Endothelial cell of umbilical vein (primary cell): ENCODE measurements at regions not wholly inside any gene's neighbourhood (a gene's known extent, or its start where the extent isn't known, plus 50 kb on each side); places are given as distances from the start of the nearest gene placed in this dataset.

ENCODE experiments used
- BruUV-seq: library from RNA; stranded (reverse); fragments of 400-500 nt; replicated peaks from 2 replicates; lab custom pipeline; 2021; lab: Mats Ljungman, UMichigan
- CTCF ChIA-PET: fragments of 300-600, 350-600 bp; sonication (Branson Sonifier 250); formaldehyde crosslinking; loops from one replicate; lab custom pipeline; 2021; ENCODE audit warnings: antibody characterized with exemption, inconsistent platforms; lab: Charles Lee
- POLR2A ChIA-PET: fragments of 300-600, 350-600 bp; sonication (Branson Sonifier 250); formaldehyde crosslinking; loops from one replicate; lab custom pipeline; 2021; ENCODE audit warnings: antibody characterized with exemption, inconsistent platforms; lab: Charles Lee
- DNase-seq: peaks from one replicate; pipeline ENCODE4 v3.0.0-alpha.2; 2011; ENCODE audit warnings: low read depth, low spot score
- FAIRE-seq: peaks from 2 replicates; lab custom pipeline; 2011; peaks lifted over from hg19 to GRCh38; lab: Jason Lieb, UNC
- H2AFZ ChIP-seq: 2 replicates; pipeline ENCODE4 v1.6.0; 2012; ENCODE audit warnings: low read depth, low read length, control low read depth, inconsistent platforms
- H3K27ac ChIP-seq: 2 replicates; pipeline ENCODE4 v1.5.1; 2011; ENCODE audit warnings: low read depth, mild to moderate bottlenecking, control low read depth, low read length, moderate library complexity; ENCODE audit not compliant: insufficient read depth
- H3K27me3 ChIP-seq, 2 experiments: 2 replicates each; pipeline versions ENCODE4 v1.6.0 to v1.6.1; 2011; ENCODE audit warnings: low read length in 2 of 2, mixed read lengths in 1 of 2; ENCODE audit not compliant: control insufficient read depth in 2 of 2, insufficient read depth in 2 of 2
- H3K36me3 ChIP-seq, 2 experiments: 2 replicates in 1 of 2; 3 replicates in 1 of 2; pipeline ENCODE4 v1.5.1; 2011; ENCODE audit warnings: low read length in 2 of 2, mild to moderate bottlenecking in 1 of 2, moderate library complexity in 1 of 2; ENCODE audit not compliant: control insufficient read depth in 2 of 2, insufficient read depth in 2 of 2; ENCODE audit errors: extremely low read depth in 1 of 2
- H3K4me1 ChIP-seq: 3 replicates; pipeline ENCODE4 v1.5.1; 2011; ENCODE audit warnings: mild to moderate bottlenecking, low read length; ENCODE audit not compliant: control insufficient read depth, insufficient read depth; ENCODE audit errors: extremely low read depth
- H3K4me2 ChIP-seq: 2 replicates; pipeline ENCODE4 v1.6.1; 2011; ENCODE audit warnings: low read length, control low read depth, mixed read lengths; ENCODE audit not compliant: insufficient read depth
- H3K4me3 ChIP-seq, 3 experiments: fragments of 200-600 bp in 1 of 3; sonication (generic), shearing (Covaris generic) in 1 of 3; replicated peaks in 1 of 3; 2 replicates each; pipeline ENCODE4 v1.5.1; 2011 to 2016; ENCODE audit warnings: control low read depth in 3 of 3, low read length in 3 of 3, mild to moderate bottlenecking in 2 of 3, inconsistent platforms in 1 of 3, low read depth in 1 of 3, moderate library complexity in 1 of 3; ENCODE audit not compliant: insufficient read depth in 1 of 3
- H3K79me2 ChIP-seq: 2 replicates; pipeline ENCODE4 v1.6.0; 2012; ENCODE audit warnings: low read length, inconsistent platforms; ENCODE audit not compliant: control insufficient read depth, insufficient read depth
- H3K9ac ChIP-seq: replicated peaks from 2 replicates; pipeline ENCODE3; 2011; ENCODE audit warnings: low read length, control low read depth; ENCODE audit not compliant: insufficient read depth; ENCODE audit errors: extremely low read depth
- H3K9me1 ChIP-seq: replicated peaks from 3 replicates; pipeline ENCODE4 v1.6.0; 2011; ENCODE audit warnings: mild to moderate bottlenecking, low read length; ENCODE audit not compliant: control insufficient read depth, insufficient read depth; ENCODE audit errors: extremely low read depth
- H3K9me3 ChIP-seq: replicated peaks from 2 replicates; pipeline ENCODE4 v1.5.1; 2012; ENCODE audit warnings: low read length, inconsistent platforms; ENCODE audit not compliant: control insufficient read depth, insufficient read depth
- H4K20me1 ChIP-seq: replicated peaks from 2 replicates; pipeline ENCODE3; 2011; ENCODE audit warnings: mild to moderate bottlenecking, low read length; ENCODE audit not compliant: control insufficient read depth, insufficient read depth; ENCODE audit errors: extremely low read depth
- EZH2 ChIP-seq: IDR thresholded peaks from 2 replicates; pipeline ENCODE4 v1.6.1; 2012; ENCODE audit warnings: borderline replicate concordance, low read depth, mild to moderate bottlenecking, moderate library complexity, low read length, inconsistent platforms; ENCODE audit not compliant: severe bottlenecking
- FOS ChIP-seq: IDR thresholded peaks from 2 replicates; pipeline ENCODE4 v1.6.1; 2011; ENCODE audit warnings: mild to moderate bottlenecking, low read length, moderate library complexity, borderline replicate concordance; ENCODE audit not compliant: insufficient read depth
- GATA2 ChIP-seq: IDR thresholded peaks from 2 replicates; pipeline ENCODE4 v1.7.0; 2011; ENCODE audit warnings: low read depth, mild to moderate bottlenecking, moderate library complexity, mixed read lengths, low read length; ENCODE audit not compliant: insufficient read length, insufficient read depth
- JUN ChIP-seq: IDR thresholded peaks from 2 replicates; pipeline ENCODE4 v1.6.1; 2011; ENCODE audit warnings: borderline replicate concordance, low read depth; ENCODE audit not compliant: insufficient read length, insufficient read depth
- MAX ChIP-seq: IDR thresholded peaks from 2 replicates; pipeline ENCODE4 v1.6.1; 2011; ENCODE audit not compliant: insufficient read depth, insufficient read length
- MYC ChIP-seq: IDR thresholded peaks from one replicate; pipeline ENCODE4 v1.6.1; 2011; ENCODE audit warnings: mild to moderate bottlenecking, low read depth, low read length
- POLR2A ChIP-seq: IDR thresholded peaks from 2 replicates; pipeline ENCODE4 v1.6.1; 2012; ENCODE audit warnings: low read depth, mild to moderate bottlenecking, control low read depth, low read length
- POLR2AphosphoS5 ChIP-seq: IDR thresholded peaks from 2 replicates; pipeline ENCODE4 v1.6.1; 2012; ENCODE audit warnings: low read depth, mild to moderate bottlenecking, control low read depth, low read length, moderate library complexity; ENCODE audit not compliant: insufficient read depth
- dilution Hi-C: fragments of 300-500 bp; cut with MboI; formaldehyde crosslinking; loops from one replicate; pipeline ENCODE4 v1.15.0; 2019; ENCODE audit warnings: low sequenced_read_pairs; ENCODE audit not compliant: extremely low pct_ligation_motif_present
- intact Hi-C: fragments of 100-400 bp; cut with micrococcal nuclease; formaldehyde crosslinking; loops from one replicate; pipeline ENCODE4 v1.10.0; 2022
- TF ChIP-seq, protein P1 (sequence below), 2 donors: IDR thresholded peaks; 1 replicate in 1 of 2; 2 replicates in 1 of 2; pipeline ENCODE4 v1.5.1; 2011; ENCODE audit warnings: low read length in 2 of 2, mild to moderate bottlenecking in 2 of 2, moderate library complexity in 2 of 2, control low read depth in 1 of 2, inconsistent platforms in 1 of 2, low read depth in 1 of 2; ENCODE audit not compliant: insufficient read depth in 1 of 2; ENCODE audit errors: extremely low read depth in 1 of 2

GRCh38 chr13:90623318-90624011, 724.0 kb upstream of the MIR17HG start:
- intact Hi-C loops: no loop called here
- dilution Hi-C loops: no loop called here
- POLR2A ChIA-PET: no interaction called here

More at GRCh38 chr13:90623318-90624011, 724.0 kb upstream of the MIR17HG start:
- Histone ChIP-seq H3K36me3 (no peaks in the 10 kb centered on the region), H3K4me2 (no peak overlapping the region), H3K27ac (no peak overlapping the region), H4K20me1 (no peaks in the 10 kb centered on the region), H3K9me1 (no peaks in the 10 kb centered on the region), H3K9ac (no peak overlapping the region), H3K79me2 (no peaks in the 10 kb centered on the region), H3K4me1 (no peaks in the 10 kb centered on the region), H2AFZ (no peak overlapping the region), H3K9me3 (no peaks in the 10 kb centered on the region), H3K4me3 (no peak overlapping the region), H3K27me3 (no peaks in the 10 kb centered on the region)
- no peak for FAIRE-seq
- no peak for DNase-seq
- BruUV-seq: no TSS peak
- CTCF ChIA-PET: no interaction called here
- no peak for TF ChIP-seq MYC
- TF ChIP-seq FOS: no peak
- no peak for TF ChIP-seq GATA2
- TF ChIP-seq EZH2: no peak
- no peak for TF ChIP-seq POLR2A
- TF ChIP-seq POLR2AphosphoS5: no peak
- no peak for TF ChIP-seq MAX
- TF ChIP-seq, protein P1, sequence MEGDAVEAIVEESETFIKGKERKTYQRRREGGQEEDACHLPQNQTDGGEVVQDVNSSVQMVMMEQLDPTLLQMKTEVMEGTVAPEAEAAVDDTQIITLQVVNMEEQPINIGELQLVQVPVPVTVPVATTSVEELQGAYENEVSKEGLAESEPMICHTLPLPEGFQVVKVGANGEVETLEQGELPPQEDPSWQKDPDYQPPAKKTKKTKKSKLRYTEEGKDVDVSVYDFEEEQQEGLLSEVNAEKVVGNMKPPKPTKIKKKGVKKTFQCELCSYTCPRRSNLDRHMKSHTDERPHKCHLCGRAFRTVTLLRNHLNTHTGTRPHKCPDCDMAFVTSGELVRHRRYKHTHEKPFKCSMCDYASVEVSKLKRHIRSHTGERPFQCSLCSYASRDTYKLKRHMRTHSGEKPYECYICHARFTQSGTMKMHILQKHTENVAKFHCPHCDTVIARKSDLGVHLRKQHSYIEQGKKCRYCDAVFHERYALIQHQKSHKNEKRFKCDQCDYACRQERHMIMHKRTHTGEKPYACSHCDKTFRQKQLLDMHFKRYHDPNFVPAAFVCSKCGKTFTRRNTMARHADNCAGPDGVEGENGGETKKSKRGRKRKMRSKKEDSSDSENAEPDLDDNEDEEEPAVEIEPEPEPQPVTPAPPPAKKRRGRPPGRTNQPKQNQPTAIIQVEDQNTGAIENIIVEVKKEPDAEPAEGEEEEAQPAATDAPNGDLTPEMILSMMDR (IDR thresholded peaks at IDR 0.05; ENCODE audit: extremely low read depth in 1 of 2, insufficient read depth in 1 of 2, low read depth in 1 of 2, low read length in 2 of 2): no peak
- TF ChIP-seq JUN: no peak
